Glomerular visceral epithelial cell (primary cell): ENCODE measurements at regions not wholly inside any gene's neighbourhood (a gene's known extent, or its start where the extent isn't known, plus 50 kb on each side); places are given as distances from the start of the nearest gene placed in this dataset.

ENCODE experiments used
- DNase-seq: peaks from one replicate; pipeline ENCODE4 v3.0.0-alpha.2; 2016; ENCODE audit errors: extremely low spot score

GRCh38 chr16:50994995-50995394, 156.1 kb downstream of the SALL1 start:
- DNase-seq: no peak

GRCh38 chr16:50992350-50993032, 158.6 kb downstream of the SALL1 start:
- no peak for DNase-seq

GRCh38 chr16:50991436-50991835, 159.6 kb downstream of the SALL1 start:
- no peak for DNase-seq

GRCh38 chr16:50991006-50991405, 160.1 kb downstream of the SALL1 start:
- no peak for DNase-seq

GRCh38 chr16:50989047-50989446, 162.0 kb downstream of the SALL1 start:
- DNase-seq: no peak

- DNase-seq: no peak
Measured at GRCh38 chr16:50988441-50988840, 162.6 kb downstream of the SALL1 start.

- no peak for DNase-seq
Measured at GRCh38 chr16:50986453-50986852, 164.6 kb downstream of the SALL1 start.

- no peak for DNase-seq
Measured at GRCh38 chr16:50985733-50986132, 165.3 kb downstream of the SALL1 start.

GRCh38 chr16:50984688-50985087, 166.4 kb downstream of the SALL1 start:
- no peak for DNase-seq

GRCh38 chr16:50982808-50983207, 168.3 kb downstream of the SALL1 start:
- DNase-seq: no peak

GRCh38 chr16:50981951-50982350, 169.1 kb downstream of the SALL1 start:
- DNase-seq: no peak

GRCh38 chr16:50980666-50981065, 170.4 kb downstream of the SALL1 start:
- DNase-seq: no peak

GRCh38 chr16:50979806-50980620, 171.1 kb downstream of the SALL1 start:
- DNase-seq: no peak

GRCh38 chr16:50977138-50977537, 173.9 kb downstream of the SALL1 start:
- no peak for DNase-seq

- DNase-seq: peak; percentile 37
Measured at GRCh38 chr16:50974438-50975036, 176.5 kb downstream of the SALL1 start.

- peak; percentile 14 for DNase-seq
Measured at GRCh38 chr16:50972876-50973275, 178.2 kb downstream of the SALL1 start.

GRCh38 chr16:50970281-50970680, 180.8 kb downstream of the SALL1 start:
- DNase-seq: no peak

GRCh38 chr16:50967827-50968612, 183.1 kb downstream of the SALL1 start:
- DNase-seq: no peak

GRCh38 chr16:50964491-50964890, 186.6 kb downstream of the SALL1 start:
- DNase-seq: no peak

- no peak for DNase-seq
Measured at GRCh38 chr16:50961952-50962351, 189.1 kb downstream of the SALL1 start.

- no peak for DNase-seq
Measured at GRCh38 chr16:50960517-50961202, 190.4 kb downstream of the SALL1 start.
